GM13977 (cell line): ENCODE measurements at regions not wholly inside any gene's neighbourhood (a gene's known extent, or its start where the extent isn't known, plus 50 kb on each side); places are given as distances from the start of the nearest gene placed in this dataset.
"Not testable (repeated sequence)": the region's sequence is repeated elsewhere in the genome, so short reads cannot be mapped to it uniquely, and the experiment has no call there.

ENCODE experiments used
- DNase-seq: peaks from one replicate; pipeline ENCODE4 v3.0.0; 2012; ENCODE audit warnings: low spot score
- in situ Hi-C: fragments of 300-500 bp; cut with MboI; formaldehyde crosslinking; loops from one replicate; pipeline ENCODE4 v1.12.0; 2022; ENCODE audit warnings: low sequenced_read_pairs, low pct_unique_long_range_greater_than_20kb, mixed read lengths, inconsistent platforms; ENCODE audit not compliant: unreplicated experiment
- TF ChIP-seq, protein P1 (sequence below): IDR thresholded peaks from 2 replicates; pipeline ENCODE4 v1.5.1; 2012; ENCODE audit warnings: mild to moderate bottlenecking, control low read depth; ENCODE audit not compliant: insufficient read depth; ENCODE audit errors: extremely low read depth, missing control alignments

DNA sequence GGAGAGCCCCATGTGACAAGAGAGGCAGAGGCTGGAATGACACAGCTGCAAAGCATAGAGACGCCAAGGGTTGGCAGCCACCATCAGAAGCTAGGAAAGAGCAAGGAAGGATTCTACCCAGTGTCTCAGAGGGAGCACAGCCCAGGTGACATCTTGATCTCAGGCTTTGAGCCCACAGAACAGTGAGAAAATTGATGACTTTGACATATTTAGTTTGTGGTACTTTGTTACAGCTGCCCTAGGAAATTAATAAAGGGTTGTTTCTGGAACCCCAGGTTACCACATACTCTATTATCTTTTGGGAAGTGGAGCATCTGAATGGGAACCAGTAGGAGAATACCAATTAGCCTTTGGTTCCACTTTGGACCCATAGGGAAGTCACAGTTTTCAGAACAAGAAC lies 231.7 kb downstream of the ZNF621 start:
- in situ Hi-C loops: no loop called here
- DNase-seq: no peak
- TF ChIP-seq, protein P1, sequence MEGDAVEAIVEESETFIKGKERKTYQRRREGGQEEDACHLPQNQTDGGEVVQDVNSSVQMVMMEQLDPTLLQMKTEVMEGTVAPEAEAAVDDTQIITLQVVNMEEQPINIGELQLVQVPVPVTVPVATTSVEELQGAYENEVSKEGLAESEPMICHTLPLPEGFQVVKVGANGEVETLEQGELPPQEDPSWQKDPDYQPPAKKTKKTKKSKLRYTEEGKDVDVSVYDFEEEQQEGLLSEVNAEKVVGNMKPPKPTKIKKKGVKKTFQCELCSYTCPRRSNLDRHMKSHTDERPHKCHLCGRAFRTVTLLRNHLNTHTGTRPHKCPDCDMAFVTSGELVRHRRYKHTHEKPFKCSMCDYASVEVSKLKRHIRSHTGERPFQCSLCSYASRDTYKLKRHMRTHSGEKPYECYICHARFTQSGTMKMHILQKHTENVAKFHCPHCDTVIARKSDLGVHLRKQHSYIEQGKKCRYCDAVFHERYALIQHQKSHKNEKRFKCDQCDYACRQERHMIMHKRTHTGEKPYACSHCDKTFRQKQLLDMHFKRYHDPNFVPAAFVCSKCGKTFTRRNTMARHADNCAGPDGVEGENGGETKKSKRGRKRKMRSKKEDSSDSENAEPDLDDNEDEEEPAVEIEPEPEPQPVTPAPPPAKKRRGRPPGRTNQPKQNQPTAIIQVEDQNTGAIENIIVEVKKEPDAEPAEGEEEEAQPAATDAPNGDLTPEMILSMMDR: no peak

DNA sequence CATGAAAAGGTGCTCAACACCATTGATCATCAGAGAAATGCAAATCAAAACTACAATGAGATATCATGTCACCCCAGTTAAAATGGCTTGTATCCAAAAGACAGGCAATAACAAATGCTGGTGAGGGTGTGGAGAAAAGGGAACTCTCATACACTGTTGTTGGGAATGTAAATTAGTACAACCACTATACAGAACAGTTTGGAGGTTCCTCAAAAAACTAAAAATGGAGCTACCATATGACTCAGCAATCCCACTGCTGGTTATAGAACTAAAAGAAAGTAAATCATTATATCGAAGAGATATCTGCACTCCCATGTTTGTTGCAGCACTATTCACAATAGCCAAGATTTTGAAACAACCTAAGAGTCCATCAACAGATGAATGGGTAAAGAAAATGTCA lies 238.0 kb downstream of the ZNF621 start:
- in situ Hi-C loops: not testable (repeated sequence)

DNA sequence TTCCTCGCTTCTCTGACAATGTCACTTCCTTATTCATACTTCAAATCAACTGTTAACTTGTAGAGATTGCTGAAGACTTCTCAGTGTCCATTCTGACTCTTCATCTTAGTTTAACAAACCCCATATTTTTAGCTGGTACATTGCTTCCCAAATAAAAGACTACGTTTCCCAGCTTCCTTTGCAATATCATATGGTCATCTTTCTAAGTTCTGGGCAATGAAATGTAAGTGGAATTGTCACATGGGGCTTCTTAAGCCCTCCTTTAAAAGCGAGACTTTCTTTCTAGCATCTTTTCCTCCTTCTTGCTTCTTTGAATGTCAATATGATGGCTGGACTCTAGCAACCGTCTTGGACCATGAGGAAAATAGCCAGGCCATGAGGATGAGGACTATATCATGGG lies 239.0 kb downstream of the ZNF621 start:
- in situ Hi-C loops: no loop called here
- no peak for DNase-seq
- TF ChIP-seq, protein P1: no peak

More for the DNA sequence above, 238.0 kb downstream of the ZNF621 start:
- DNase-seq: not testable (repeated sequence)

DNA sequence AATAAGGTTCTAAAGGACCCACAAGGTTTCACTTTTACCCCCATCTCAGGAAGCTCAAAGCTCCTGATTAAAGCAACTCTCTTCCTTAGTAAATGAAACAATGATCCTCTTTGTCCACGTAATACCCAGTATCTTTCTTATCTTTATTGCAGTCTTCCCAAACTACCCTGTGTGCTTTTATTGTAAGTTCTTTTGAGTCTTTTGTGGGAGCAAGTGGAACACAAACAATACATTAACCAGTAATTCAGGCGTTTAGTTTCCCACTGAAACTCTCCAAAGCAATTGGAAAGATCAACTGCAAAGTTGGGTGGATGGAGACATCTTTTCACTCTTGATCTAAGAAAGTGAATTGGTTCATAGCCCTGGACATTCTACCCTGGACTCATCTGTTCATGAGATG lies 240.0 kb downstream of the ZNF621 start:
- TF ChIP-seq, protein P1: no peak
- in situ Hi-C loops: no loop called here

DNA sequence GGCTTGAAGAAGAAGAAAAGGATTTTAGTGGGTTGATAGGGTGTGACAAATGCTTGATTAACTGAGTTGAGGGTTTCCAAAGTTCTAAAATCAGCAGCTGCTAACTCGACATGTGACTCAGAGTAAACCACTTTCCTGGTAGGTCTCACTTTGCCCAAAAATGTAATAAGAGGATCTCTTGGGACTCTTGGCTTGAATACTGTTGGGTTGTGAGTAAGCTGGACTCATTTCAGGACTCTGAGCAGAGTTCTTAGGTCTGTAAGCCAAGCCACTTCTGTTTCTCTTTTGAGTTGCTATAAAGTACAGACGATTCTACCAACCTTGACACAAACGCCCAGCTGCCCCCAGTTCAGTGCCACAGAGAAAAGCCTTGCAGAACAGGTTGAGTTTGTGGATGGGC lies 241.1 kb downstream of the ZNF621 start:
- TF ChIP-seq, protein P1: no peak
- DNase-seq: peak; percentile 17
- in situ Hi-C loops: no loop called here

More for the DNA sequence above, 240.0 kb downstream of the ZNF621 start:
- DNase-seq: no peak

DNA sequence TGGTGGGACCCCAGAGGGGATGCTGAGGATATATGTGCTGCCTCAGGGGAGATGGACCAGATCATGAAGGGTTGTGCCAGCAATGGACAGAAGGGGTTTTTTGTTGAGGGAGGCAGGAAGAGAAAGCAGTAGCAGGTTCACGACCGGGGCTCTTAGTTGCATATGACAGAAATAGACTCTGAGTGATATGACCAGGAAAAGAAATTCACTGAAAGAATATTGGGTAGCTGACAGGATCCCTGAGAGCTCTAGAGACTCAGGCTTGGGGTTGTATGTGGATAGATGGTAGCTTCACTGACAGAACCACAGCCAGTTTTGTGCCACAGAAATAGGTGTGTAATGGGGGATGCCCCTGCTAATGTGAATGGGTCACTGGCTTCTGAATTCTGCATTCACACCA lies 241.6 kb downstream of the ZNF621 start:
- no peak for DNase-seq
- TF ChIP-seq, protein P1: no peak
- in situ Hi-C loops: no loop called here

DNA sequence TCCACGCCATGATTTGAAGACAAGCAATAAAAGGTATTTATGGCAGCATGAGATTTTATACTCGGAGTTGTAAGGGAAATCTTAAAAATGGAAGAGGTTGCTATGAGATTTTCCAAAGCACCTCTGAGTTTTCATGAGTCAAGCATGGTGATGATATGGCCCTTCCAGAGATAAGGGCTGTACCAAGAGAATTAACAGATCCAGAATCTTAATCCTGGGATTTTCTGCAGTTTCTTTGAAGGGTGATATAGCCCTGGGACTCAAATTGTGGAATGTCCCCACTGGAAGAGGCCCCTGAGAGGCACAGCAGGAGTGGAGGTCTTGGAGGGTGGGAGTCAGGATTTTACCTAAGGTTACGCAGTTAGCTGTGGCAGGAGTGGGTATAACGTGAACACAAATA lies 243.3 kb downstream of the ZNF621 start:
- no peak for DNase-seq
- TF ChIP-seq, protein P1: no peak
- in situ Hi-C loops: no loop called here
